ENCODE measurements at regions not wholly inside any gene's neighbourhood (a gene's known extent, or its start where the extent isn't known, plus 50 kb on each side); places are given as distances from the start of the nearest gene placed in this dataset.
"Not testable (repeated sequence)": the region's sequence is repeated elsewhere in the genome, so short reads cannot be mapped to it uniquely, and the experiment has no call there.

DNA sequence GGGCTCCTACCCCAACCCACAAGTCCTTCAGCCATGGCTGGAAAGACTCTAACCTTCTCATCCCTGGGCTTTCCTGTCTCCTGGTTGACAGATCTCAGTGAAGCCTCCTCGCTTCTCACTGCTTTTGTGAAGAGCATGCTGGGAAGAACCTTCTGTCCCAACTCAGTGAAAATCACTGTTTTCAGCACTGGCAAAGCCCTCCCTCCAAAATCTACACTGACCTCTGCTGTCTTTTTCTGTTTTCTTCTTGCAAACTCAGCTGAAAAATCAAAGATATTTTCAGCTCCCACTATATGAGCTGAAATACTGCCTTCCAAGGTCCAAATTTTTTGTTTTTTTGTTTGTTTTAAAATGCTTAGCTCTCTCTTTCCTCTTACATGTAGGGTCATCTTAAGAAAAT, 266.3 kb upstream of the AGAP1 start:
- H3K9ac ChIP-seq = no peak overlapping the region
- H3K9me3 ChIP-seq (ENCODE audit: control insufficient read depth, low read length) = no peaks in the 10 kb centered on the region
- no peak overlapping the region for H3K4me2 ChIP-seq (ENCODE audit: low read length)
- no peak overlapping the region for H2AFZ ChIP-seq
- no peaks in the 10 kb centered on the region for H3K79me2 ChIP-seq
- no peak overlapping the region for H3K27ac ChIP-seq
- H3K27me3 ChIP-seq (ENCODE audit: control insufficient read depth, insufficient read depth, low read length) = no peaks in the 10 kb centered on the region
- H3K36me3 ChIP-seq (ENCODE audit: control insufficient read depth, insufficient read depth, low read length) = no peaks in the 10 kb centered on the region
- no peaks in the 10 kb centered on the region for H3K4me1 ChIP-seq
- TF ChIP-seq CTCF (IDR thresholded peaks at IDR 0.05) = no peak
- H3K4me3 ChIP-seq (ENCODE audit: low read depth, low read length) = no peak overlapping the region

GRCh38 chr2:235228422-235228821, 265.4 kb upstream of the AGAP1 start:
- not testable (repeated sequence) for H3K4me2 ChIP-seq (ENCODE audit: low read length); H3K27ac ChIP-seq; H3K4me1 ChIP-seq; H3K36me3 ChIP-seq (ENCODE audit: control insufficient read depth, insufficient read depth, low read length); H2AFZ ChIP-seq; H3K9ac ChIP-seq; H3K79me2 ChIP-seq; H3K27me3 ChIP-seq (ENCODE audit: control insufficient read depth, insufficient read depth, low read length); H3K4me3 ChIP-seq (ENCODE audit: low read depth, low read length); H3K9me3 ChIP-seq (ENCODE audit: control insufficient read depth, low read length)

GRCh38 chr2:235229236-235229635, 264.6 kb upstream of the AGAP1 start:
- H3K36me3 ChIP-seq (ENCODE audit: control insufficient read depth, insufficient read depth, low read length) = no peaks in the 10 kb centered on the region
- H3K79me2 ChIP-seq = no peaks in the 10 kb centered on the region
- H3K4me2 ChIP-seq (ENCODE audit: low read length) = no peak overlapping the region
- H3K27ac ChIP-seq = no peak overlapping the region
- no peak overlapping the region for H3K4me3 ChIP-seq (ENCODE audit: low read depth, low read length)
- no peak overlapping the region for H2AFZ ChIP-seq
- no peak overlapping the region for H3K9ac ChIP-seq
- TF ChIP-seq CTCF (IDR thresholded peaks at IDR 0.05) = no peak
- no peaks in the 10 kb centered on the region for H3K4me1 ChIP-seq
- H3K9me3 ChIP-seq (ENCODE audit: control insufficient read depth, low read length) = no peaks in the 10 kb centered on the region
- no peaks in the 10 kb centered on the region for H3K27me3 ChIP-seq (ENCODE audit: control insufficient read depth, insufficient read depth, low read length)

- Histone ChIP-seq H3K36me3 (ENCODE audit: control insufficient read depth, insufficient read depth, low read length) (no peaks in the 10 kb centered on the region), H3K9me3 (ENCODE audit: control insufficient read depth, low read length) (no peaks in the 10 kb centered on the region), H3K79me2 (no peaks in the 10 kb centered on the region), H3K27me3 (ENCODE audit: control insufficient read depth, insufficient read depth, low read length) (no peaks in the 10 kb centered on the region), H3K4me1 (no peaks in the 10 kb centered on the region), H3K9ac (no peak overlapping the region), H3K4me3 (ENCODE audit: low read depth, low read length) (no peak overlapping the region), H3K27ac (no peak overlapping the region), H3K4me2 (ENCODE audit: low read length) (no peak overlapping the region), H2AFZ (no peak overlapping the region)
- TF ChIP-seq CTCF (IDR thresholded peaks at IDR 0.05) = no peak
Measured at GRCh38 chr2:235230821-235231601, 262.8 kb upstream of the AGAP1 start.

GRCh38 chr2:235232449-235233433, 261.1 kb upstream of the AGAP1 start:
- H3K27ac ChIP-seq = no peak overlapping the region
- no peaks in the 10 kb centered on the region for H3K79me2 ChIP-seq
- no peak overlapping the region for H2AFZ ChIP-seq
- TF ChIP-seq CTCF (IDR thresholded peaks at IDR 0.05) = no peak
- no peaks in the 10 kb centered on the region for H3K4me1 ChIP-seq
- no peak overlapping the region for H3K9ac ChIP-seq
- H3K27me3 ChIP-seq (ENCODE audit: control insufficient read depth, insufficient read depth, low read length) = no peaks in the 10 kb centered on the region
- no peak overlapping the region for H3K4me3 ChIP-seq (ENCODE audit: low read depth, low read length)
- H3K9me3 ChIP-seq (ENCODE audit: control insufficient read depth, low read length) = no peaks in the 10 kb centered on the region
- no peak overlapping the region for H3K4me2 ChIP-seq (ENCODE audit: low read length)
- no peaks in the 10 kb centered on the region for H3K36me3 ChIP-seq (ENCODE audit: control insufficient read depth, insufficient read depth, low read length)
